ENCODE measurements at regions not wholly inside any gene's neighbourhood (a gene's known extent, or its start where the extent isn't known, plus 50 kb on each side); places are given as distances from the start of the nearest gene placed in this dataset.

DNA sequence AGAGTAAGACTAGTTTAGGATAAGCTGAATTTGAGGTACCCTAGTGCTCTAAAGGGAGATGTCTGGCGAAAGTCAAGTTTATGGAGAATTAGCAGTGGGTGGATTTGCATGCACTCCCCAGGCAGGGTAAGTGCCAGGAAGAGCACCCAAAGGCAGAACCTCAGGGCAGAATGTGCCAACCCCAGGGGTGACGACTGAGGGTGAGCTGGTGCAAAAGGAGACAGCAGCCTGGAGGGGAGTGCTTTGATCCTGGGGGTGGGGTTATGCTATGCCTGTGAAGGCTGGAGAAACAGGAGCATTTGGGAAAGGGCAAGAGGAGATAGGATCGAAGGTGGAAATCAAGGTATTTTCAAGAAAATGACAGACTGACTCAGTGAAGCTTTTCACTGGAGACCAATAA lies 208.5 kb upstream of the PDE10A start:
- DNase-seq = no peak

DNA sequence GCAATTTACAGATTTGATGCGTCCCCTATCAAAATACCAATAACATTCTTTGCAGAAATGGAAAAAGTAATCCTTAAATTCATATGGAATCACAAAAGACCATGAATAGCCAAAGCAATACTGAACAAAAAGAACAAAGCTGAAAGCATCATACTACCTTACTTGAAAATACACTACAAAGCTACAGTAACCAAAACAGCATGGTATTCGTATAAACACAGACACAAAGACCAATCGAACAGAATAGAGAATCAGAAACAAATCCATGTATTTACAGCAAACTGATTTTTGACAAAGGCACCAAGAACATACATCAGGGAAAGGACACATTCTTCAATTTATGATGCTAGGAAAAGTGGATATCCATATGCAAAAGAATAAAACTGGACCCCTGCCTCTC lies 206.5 kb upstream of the PDE10A start:
- DNase-seq = no peak

DNA sequence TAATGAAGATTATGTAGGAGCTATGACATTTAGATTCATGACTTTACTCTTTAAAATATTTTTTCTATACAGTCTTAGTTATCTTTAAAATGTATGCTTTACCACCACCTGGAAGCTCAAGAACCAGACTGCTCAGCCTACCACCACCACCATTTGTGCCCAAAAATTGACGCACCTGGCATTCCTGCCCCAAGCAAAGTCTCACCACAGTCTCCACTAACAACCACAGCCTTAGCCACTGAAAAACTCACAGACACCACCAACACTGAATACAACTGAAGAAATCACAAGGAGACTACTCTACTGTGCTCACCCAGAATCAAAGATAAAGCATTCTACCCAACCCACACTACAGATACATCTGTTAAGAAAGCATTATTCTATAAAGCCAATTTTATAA lies 201.9 kb upstream of the PDE10A start:
- no peak for DNase-seq

DNA sequence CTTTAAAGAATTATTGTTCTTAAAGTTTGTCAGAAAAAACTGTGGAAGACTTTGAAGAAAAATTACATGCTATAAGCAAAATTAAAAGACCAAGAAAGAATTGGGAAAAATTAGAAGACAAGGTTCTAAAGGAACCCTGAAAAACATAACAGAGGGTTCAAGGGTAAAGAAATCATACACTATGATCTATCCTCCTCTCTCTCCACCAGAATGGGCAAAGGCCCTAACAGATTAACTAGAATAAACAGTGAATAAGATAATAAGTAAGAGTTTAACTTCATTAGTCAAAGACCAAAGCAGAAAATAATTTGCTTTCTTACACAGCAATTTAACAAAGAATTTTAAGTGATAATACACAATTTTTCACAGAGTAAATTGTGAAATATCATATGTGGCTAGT lies 201.2 kb upstream of the PDE10A start:
- no peak for DNase-seq

DNA sequence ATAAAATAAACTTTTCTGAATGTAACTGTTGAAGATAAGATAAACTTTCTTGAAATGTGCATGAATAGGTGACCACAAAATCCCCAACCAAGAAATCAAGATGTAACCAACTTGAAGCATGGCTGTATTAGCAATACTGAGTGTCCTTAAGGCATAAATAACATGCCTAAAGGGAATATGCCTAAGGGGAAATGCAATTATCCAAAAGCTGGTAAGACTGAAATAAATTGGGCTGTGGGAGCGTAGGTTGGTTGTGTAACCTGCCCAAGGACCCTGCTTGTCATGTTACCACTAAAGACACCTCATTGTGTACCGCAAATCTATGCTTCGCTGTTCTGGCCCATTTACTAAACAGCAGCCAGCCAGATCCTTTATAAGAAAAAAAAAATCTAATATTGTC lies 200.8 kb upstream of the PDE10A start:
- no peak for DNase-seq

DNA sequence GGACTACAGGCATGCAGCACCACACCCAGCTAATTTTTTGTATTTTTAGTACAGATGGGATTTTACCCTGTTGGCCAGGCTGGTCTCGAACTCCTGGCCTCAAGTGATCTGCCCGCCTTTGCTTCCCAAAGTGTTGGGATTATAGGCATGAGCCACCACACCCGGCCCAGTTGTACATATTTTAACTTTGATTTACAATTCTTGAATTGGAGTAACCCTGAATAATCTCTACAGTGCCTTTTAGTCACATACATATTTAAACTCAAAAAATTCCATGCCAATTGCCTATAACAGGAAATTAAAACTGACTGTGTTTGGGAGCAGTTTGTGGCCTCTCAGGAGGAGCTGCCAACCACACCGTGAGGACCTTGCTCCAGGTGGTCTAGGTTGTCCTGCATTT lies 199.8 kb upstream of the PDE10A start:
- no peak for DNase-seq

DNA sequence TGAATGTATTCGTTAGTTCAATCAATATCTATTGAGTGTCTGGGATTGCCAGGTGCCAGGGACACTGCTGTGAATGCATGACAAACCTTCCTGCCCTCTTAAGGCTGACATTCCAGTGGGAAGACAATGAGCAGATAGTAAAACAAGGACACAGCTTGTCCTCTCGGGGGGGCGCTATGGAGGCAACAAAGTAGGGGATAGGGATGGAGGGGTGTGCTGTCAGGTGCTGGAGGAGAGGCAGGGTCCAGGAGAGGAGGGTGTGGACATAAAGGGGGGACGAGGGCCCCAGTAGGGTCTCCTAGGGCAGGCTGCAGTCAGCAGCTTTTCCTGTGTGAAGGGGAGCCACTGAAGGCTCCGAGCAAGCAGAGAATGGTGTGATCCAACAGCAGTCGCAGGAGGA lies 198.2 kb upstream of the PDE10A start:
- DNase-seq = no peak

DNA sequence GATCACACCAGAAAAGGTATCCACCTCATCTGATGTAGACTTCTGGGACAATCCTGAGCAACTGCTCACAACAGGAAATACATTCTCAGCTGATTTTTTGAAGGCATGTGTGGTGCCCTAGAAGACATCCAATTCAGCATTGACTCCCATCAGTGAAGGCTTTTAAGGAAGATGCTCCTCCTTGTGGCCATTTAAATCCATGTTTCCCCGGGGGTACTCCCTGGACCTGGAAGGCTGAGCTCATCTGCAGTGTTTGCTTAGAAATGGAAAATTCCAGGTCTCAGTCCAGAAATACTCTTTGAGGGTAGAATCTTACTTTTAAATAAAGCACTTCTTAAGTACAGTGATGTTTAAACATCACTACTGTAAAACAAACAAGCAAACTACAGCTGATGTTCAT lies 195.5 kb upstream of the PDE10A start:
- DNase-seq = no peak

DNA sequence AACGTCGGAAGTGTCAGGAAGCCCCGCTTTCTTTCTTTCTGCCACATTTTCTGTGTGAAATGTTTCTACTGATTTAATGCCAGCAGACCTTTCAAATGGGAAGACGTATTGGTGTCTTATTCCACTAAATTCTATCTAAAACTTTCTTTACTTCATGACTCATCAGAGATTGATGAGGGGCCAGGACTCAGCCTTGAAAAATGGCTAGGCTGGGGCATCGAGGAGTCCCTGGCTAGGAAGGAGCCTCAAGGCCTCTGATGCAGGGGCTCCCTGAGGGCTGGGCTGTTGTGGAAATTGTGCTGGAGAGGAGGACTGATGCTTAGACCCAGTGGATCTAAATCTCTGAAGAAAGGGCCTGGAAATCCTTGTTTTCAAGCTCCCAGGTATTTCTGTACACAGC lies 192.8 kb upstream of the PDE10A start:
- no peak for DNase-seq

DNA sequence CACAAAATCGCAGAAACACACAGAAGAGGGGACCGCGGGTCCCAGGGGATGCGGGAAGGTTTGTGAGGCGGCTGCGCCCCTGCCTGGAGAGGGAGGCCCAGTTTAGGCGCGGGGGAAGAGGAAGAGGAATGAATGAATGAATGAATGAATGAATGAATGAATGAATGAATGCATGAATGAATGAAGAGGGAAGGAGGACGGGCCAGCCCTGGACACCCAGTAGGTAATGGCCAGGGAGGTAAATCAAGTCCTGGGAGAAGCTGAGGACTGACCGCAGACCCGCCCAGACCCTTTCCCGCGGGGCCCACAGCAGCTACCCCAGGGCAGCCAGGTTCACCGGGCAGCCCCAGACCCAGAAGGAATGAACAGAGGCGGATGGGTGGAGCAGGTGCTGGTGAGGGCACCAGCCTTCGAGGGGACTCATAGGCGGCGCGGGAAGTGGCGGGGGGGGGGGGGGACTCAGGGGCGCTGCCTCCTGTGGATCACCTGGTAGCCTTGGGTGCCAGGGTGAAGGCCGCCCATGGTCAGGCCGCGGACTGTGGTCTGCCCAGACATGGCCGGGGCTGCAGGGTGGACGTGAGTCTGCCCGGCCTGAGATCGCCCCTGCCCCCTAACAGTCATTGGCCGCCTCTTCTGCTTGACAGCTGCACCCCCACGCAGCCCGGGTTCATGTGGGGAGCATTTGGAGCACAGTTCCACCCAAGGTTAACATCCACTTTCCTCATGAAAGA lies 192.0 kb upstream of the PDE10A start:
- DNase-seq = no peak

DNA sequence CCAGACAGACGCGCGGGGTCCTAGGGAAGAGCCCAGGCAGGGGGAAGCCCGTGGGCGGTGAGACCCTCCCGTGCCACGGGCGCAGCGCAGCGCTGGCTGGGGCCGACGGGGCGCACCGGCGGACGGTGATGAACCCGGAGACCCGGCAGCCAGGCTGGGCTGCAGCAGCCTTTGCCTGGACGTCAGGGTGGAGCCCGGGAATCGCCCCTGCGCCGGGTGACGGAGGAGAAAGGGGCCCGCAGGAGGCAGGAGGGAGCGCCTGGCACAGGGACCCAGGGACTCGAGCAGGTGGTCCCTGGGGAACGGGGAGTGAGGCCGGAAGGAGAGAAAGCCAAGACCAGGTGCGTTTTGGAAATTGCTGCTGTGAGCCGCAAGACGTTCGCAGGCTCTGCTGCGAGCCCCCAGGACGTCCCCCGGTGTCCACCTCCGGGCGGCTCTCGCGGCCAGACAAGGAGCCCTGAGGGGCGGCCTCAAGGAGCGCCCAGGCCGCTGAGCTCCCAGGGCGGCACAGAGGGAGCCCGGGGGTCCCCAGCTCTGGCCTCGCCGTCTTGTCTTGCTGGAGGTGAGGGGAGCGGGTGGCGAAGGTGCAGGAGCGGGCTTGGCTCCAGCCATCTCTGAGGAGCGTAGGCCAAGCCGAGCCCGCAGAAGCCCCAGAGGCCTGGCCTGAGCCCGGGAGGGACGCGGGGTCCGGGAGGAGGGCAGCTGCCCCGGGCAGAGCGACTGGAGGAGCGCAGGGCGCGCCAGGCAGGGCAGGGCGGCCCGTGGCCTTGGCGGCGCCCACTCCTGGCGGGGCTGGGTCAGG lies 191.2 kb upstream of the PDE10A start:
- DNase-seq = no peak

DNA sequence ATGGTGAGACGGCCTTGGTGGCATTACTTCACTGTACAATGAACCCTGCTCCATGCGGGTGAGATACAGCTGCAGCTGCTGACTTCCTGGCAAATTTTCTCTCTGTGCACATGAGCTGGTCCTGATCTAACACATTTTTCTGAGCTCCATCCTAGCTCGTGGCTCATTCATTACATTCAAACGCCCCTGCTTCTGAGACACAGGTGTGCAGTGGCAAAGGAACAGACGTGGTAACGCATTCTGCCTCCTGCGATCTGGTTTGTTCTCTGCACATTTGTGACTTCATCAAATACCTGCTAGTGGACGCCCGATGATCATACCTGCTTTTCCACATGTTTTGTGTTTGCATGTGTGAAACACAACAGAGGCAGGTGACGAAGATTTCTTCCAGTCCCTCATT lies 189.6 kb upstream of the PDE10A start:
- no peak for DNase-seq

DNA sequence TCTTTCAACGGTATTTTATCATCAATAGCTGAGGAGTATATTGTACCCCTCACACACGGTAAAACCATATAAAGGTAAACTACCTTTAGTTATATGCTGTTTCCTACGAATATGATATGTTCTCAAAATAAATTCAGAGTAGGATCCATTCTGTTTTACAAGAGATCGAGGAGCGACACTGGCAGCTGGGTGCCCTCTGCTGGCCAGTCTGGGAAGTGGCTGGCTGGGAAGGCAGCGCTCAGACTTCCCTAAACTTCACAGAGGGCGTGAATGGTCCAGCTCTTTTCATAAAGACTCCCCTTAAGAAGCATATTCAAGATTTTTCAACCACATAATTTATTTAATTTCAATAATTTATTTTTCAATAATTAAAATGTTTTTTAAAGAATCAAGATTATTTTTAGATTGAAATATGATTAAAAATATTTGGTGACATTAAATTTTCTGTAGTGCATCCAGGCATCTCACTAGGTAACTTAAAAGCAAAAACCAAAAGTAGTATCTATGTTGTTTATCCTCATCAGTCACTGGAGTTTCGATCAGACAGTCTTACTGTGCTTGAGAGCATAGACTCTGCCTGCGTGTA lies 187.5 kb upstream of the PDE10A start:
- DNase-seq = no peak

DNA sequence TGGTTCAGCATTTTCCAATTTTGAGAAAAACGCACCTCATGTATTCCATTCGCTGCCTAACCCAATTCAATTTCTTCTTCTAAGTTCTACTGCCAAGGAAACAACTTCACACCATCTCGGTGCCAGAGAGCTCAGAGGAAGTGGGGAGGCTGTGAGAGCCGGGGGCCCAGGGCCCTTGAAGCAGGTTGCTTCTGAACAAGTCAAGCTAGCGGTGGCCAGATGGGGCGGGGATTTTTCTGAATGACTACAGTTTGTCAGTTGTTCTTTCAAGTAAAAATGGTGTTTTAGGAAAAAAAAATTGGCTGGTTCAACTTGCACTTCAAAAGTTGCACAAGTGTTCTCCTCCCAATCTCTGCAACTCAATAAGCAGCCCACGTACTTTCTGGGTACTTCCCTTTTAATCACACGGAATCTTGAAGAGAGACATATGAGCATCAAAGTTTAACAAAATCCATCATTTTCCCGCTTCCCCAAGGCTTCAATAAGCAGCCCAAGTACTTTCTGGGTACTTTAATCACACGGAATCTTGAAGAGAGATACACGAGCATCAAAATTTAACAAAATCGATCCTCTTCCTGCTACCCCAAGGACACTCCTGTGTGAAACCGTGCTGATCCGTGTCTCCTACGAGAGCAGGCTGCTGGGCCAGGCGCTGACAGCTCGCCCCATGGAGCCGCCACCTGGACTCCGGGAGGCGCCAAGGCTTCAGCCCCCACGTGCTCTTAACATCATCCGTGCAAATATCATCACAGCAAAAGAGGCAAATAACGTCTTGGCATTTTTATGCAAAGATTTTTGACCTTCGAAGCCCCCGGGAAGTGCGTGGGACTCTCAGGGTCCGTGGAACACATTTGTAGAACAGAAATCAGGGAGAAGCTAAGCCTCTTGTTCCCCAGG lies 186.7 kb upstream of the PDE10A start:
- DNase-seq = no peak

DNA sequence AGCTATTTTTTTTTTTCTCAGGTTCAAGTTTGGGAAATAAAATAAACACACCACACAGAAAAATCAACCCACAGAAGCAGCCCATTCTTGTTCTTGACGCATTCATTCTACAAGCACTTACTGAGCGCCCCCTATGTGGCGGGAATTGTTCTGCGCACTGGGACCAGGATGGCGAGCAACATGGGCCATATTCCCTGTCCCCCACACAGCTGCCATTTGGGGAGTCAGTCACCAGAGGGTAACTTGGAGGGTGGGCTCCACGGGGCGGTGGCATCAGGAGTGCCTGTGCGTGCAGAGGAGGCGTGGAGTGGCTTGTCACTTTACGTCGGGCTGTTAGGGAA lies 185.0 kb upstream of the PDE10A start:
- no peak for DNase-seq

DNA sequence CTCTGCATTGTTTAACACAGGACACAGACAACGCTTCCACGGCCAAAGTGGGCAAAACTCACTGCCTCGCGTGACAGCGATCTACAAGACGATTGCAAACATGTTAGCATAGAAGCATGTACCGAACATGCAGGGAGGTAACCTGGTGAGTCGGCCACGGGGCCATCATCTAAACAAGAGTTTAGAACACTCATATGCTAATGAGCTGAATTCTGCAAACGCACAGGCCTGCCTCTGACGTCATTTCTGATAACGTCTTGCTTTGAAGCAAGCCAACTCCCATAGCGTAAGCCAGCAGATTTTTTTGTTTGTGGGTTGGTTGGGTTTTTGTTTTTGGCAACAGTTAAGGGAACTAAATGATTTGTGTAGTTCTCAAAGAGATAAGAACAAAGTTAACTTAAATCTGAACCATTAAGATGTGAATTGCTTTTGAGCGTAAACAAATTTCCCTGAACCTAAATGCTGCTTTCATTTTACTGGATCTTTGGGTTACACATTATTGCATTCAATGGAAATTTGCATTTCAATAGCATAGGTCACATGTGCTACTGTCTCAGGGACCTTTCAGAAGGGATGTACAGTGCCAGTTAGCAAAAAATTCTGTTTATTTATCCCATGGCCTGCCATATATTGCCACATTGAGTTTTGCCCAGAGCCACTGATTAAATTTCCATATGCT lies 184.5 kb upstream of the PDE10A start:
- DNase-seq = no peak

DNA sequence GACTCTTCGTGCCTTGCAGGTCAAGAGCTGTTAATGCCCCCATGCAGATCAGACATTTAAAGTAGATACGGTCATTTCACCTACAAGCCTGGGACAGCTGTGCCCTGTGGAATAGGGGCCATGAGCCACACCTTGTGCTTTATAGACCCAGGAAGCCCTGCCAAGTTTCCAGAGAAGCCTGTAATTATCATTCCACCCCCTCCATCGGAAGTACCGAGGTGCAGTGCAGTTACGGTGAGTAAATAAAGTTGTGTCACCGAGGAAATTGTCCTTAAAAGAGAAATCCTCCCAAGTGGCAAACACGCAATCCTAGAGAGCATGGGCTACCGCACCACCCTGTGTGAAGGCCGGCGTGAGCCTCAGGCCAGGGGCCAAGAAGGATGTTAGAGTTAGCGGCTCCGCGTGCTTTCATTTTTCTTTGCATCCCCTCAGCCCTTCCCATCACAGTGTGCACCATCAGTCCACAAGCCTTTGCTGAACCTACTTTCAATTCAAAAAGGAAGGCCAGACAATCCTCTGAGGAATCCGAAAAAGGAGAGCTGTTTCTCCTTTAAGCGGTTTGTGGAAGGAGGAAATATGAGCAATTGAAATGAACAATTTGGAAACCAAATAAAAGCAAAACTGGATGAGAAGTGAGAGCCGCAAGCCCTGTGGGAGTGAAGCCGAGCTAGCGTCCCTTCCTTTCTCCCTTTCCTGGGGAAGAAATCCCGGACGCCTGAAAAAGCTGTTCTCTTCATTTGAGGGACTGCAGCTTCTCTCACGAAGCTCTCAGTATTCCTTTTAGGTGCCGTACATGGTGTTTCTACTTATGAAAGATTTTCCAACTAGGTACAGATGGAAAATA lies 183.3 kb upstream of the PDE10A start:
- no peak for DNase-seq

DNA sequence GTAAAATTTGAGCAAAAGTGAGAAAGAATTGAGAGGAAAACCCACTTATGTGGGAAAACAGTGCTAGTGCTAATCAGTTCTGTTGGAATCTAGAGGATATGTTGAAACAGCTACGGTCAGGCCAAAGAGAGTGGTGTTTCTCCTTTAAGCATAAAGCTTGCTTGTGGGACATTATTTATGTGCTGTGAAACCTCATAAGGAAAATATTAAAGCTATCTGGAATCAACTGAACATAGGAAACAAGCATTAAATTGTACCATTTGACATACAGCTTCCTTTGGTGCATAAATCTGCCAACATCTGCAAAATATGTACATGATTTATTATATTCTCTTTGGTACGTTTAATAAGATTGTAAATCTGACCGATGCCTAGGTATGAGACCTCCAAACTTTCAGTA lies 182.5 kb upstream of the PDE10A start:
- DNase-seq = no peak

DNA sequence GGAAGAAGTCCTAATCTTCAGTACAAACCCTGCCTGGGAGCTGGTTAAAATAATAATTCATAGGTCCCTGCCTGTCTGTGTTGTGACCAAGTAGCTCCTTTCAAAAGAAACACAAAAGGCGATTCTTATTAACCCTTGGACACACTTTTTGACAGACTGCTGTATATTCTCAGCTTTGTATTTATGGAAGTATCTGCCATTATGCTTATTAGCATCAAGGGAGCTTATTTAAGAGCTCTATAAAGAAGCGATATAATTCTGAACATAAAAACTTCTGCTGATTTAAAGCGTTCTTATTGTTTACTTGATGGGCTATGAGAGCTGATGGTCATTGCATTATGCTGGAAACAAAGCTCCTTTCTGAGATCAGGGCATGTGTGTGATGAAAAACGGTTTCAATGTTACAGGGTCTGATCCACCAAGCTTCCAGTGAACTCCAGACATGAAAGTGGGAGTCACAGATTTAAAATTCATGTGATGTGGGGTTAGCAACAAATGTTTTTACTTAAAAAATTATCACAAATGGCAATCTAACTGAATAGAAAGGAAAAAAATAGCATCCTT lies 181.8 kb upstream of the PDE10A start:
- DNase-seq = no peak

DNA sequence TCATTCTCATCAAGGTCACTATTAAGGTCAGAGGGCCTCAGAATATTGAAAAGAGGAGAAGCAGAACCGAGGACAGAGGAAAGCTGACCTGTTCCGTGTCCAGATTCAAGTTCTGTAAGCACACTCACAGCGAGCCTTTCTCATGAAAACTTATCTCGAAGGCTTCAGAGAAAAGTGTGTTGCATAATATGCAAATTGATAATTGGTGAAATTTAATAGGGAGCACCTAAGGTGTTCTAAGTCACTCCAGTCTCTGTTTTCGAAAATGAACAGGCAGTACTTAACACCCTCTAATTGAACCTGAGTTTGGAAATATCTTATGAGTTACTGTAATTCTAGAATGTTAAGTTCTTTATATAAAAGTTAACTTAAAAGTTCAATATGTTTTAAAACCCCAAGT lies 181.2 kb upstream of the PDE10A start:
- no peak for DNase-seq

DNA sequence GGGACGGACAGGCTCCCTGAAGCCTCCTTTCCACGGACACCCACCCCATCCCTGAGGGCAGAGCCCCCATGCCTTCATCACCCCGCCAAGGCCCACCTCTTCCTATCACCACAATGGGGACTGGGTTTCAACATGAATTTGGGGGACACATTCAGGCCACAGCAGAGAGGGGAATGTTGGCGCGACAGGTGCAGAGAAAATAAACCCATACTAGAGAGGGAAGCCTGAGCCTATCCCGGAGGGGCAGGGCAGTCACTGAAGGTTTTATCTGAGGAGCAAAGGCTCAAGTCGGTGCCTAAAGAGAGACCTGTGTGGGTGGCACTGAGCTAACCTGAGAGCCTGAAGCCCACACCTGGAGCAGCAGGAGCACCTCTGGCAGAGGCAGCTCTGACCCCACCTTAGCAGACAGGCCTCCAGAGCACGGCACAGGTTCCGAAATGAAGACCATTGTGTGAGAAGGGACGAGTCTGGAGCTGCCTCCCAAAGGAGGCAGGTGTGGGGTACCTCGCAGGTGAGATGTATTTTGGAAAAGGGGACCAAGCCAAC lies 180.6 kb upstream of the PDE10A start:
- no peak for DNase-seq

Data from GF-D8 (cell line).